ENCODE measurements at regions not wholly inside any gene's neighbourhood (a gene's known extent, or its start where the extent isn't known, plus 50 kb on each side); places are given as distances from the start of the nearest gene placed in this dataset.

- TF ChIP-seq, protein P1, sequence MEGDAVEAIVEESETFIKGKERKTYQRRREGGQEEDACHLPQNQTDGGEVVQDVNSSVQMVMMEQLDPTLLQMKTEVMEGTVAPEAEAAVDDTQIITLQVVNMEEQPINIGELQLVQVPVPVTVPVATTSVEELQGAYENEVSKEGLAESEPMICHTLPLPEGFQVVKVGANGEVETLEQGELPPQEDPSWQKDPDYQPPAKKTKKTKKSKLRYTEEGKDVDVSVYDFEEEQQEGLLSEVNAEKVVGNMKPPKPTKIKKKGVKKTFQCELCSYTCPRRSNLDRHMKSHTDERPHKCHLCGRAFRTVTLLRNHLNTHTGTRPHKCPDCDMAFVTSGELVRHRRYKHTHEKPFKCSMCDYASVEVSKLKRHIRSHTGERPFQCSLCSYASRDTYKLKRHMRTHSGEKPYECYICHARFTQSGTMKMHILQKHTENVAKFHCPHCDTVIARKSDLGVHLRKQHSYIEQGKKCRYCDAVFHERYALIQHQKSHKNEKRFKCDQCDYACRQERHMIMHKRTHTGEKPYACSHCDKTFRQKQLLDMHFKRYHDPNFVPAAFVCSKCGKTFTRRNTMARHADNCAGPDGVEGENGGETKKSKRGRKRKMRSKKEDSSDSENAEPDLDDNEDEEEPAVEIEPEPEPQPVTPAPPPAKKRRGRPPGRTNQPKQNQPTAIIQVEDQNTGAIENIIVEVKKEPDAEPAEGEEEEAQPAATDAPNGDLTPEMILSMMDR (IDR thresholded peaks at IDR 0.05; ENCODE audit: borderline replicate concordance, extremely low read depth, low read length, poor library complexity, severe bottlenecking) = no peak
- TF ChIP-seq EZH2 (IDR thresholded peaks at IDR 0.05; ENCODE audit: borderline replicate concordance, low read depth, low read length, severe bottlenecking) = no peak
Observed at GRCh38 chr11:10941414-10941813, 83.6 kb upstream of the ZBED5 start.

All from DND-41 (cell line).